Activated CD8-positive, alpha-beta memory T cell treated with anti-CD3 and anti-CD28 coated beads for 36 hours (primary cell): ENCODE measurements at regions not wholly inside any gene's neighbourhood (a gene's known extent, or its start where the extent isn't known, plus 50 kb on each side); places are given as distances from the start of the nearest gene placed in this dataset.

Experiments
- CTCF ChIA-PET: fragments of 350-600 bp; sonication (Branson Sonifier 250); formaldehyde crosslinking; loops from one replicate; lab custom pipeline; 2021; ENCODE audit warnings: antibody characterized with exemption; lab: Charles Lee
- POLR2A ChIA-PET: fragments of 350-600 bp; sonication (Branson Sonifier 250); formaldehyde crosslinking; loops from one replicate; lab custom pipeline; 2021; ENCODE audit warnings: antibody characterized with exemption; lab: Charles Lee

DNA sequence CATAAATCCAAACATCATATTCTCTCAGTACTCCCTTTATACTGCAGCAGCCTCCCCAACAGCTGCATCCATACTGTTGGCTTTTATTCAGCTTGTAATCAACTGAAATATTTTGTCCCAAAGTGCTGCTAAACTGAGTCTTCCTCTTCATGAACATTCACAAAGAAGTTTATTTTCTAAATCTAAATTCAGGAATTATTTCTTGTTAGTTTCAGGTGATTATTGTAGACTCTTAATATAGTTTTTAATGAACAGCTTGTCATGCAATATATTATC, 269.3 kb upstream of the UBE2E2 start:
- ChIA-PET POLR2A (no interaction called here), CTCF (no interaction called here)

DNA sequence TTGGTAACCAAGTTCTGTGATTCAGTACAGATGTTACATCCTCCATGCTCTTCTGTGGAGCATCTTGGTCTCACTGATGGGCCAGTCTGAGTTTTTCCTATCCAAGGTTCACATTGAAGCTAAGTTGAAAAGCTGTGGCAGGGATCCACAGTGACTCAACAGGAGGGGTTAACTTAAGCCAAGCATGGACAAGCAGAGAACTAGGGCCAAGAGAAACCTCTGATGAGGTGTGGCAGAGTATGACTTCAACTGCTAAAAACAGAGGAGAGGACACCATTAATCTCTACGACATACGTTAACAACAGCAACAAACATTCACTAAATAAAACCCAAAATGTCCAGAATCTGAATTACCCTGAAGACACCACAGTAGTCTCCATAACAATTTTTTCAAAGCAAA, 268.1 kb upstream of the UBE2E2 start:
- ChIA-PET POLR2A (no interaction called here), CTCF (no interaction called here)

DNA sequence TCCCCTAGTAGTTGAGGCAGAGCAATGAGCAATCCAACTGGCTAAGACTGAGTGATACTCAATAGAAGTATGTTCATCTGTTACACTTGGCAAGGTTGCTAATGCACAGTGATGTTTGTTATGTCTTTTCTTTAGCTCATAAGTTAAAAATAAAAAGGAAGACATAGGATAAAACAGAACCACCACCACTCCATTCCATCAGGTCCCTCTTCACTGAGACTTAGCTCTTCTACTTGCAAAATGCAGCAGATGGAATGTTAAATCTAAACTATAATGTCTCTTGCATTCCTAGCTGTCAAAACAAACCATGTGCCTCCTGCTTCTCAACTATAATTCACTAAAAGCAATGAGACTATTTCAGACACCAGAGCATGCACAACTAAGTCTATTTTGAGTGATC, 265.6 kb upstream of the UBE2E2 start:
- ChIA-PET POLR2A (no interaction called here), CTCF (interaction anchor here (0.5 kb wide), 1 partner anchor 612 kb away, joined by 3 read pairs; no protein-coding TSS in a partner anchor)

DNA sequence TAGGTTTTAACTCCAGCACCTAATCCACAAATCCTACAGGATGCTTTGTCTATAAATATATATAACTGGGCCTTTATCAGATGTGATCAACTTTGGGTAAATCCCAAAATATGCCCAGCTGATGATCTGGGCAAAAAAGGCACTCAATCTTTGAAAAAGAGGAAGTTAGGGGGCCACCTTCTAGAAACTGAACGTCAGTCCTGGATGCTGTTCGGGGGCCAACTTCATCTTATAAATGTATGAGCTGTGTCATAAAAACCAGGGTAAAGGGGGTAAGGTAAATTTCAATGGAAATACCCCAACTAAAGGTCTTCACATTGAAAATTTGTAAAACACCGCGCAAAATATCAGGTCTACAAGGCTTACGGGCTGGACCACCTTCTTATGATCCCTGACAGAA, 264.4 kb upstream of the UBE2E2 start:
- ChIA-PET CTCF (no interaction called here), POLR2A (no interaction called here)

DNA sequence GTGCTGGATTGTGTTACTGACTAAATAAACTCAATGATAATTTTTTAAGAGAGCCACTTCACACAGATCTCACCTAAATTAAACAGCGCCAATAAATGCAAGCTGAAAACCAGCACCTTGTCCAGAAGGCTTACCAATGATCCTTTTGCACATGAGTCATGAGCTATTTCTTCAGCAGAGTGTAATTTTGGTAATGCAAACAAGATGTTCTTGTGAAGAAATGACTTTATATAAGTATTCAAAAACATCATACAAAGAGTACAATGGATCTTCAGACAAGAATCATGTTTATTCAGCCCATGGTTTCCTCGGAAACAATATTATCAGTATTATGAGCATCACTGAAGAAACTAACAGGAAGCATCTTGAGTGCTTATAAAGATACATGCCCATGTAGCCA, 263.8 kb upstream of the UBE2E2 start:
- POLR2A ChIA-PET, result no interaction called here
- CTCF ChIA-PET, result no interaction called here

DNA sequence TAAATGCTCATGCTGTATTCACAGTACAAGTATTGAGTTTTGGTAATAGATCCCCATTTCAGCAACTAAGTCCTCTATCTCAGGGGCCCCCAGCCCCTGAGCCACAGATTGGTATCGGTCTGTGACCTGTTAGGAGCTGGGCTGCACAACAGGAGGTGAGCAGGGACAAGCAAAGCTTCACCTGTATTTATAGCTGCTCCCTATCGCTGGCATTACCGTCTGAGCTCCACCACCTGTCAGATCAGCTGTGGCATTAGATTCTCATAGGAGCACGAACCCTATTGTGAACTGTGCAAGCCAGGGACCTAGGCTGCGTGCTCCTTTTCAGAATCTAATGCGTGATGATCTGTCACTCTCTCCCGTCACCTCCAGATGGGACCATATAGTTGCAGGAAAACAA, 262.8 kb upstream of the UBE2E2 start:
- ChIA-PET CTCF (no interaction called here), POLR2A (no interaction called here)

DNA sequence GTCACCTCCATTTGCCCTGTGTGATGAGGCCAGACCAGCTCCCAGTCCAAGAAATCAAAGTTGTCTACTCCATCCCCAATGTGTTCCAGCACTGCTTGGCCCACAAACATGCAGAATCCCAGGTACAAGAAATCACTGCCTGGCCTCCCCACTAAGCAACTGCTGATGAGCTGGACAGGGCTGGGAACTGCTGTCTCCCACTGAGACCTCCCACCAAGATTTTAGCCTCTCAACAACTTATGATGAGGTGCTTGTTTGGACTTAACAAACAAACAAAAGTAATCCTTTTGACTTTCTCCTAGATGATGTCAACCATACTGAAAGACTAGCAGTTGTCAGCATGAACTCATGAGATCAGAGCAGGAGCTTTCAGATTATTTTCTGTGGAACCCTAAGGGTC, 260.1 kb upstream of the UBE2E2 start:
- ChIA-PET POLR2A (no interaction called here), CTCF (no interaction called here)

DNA sequence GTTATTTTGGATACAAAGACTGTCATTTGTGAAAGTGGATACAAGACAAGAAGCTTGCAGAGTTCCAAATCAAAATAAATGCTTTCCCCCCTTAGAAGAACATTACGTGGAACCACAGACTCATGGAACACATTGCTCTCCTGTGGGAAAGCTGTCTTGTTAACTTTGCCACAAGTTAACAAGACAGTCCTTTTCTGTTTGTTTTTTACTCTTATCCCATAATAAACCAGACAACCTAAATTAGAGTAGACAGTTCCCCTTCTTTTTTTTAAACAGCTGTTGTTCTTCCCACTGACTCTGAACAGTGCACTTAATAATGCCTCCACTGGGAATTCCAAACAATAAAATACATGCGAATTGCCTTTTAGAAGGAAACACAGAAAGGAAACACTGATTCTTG, 255.3 kb upstream of the UBE2E2 start:
- ChIA-PET POLR2A (no interaction called here), CTCF (no interaction called here)

DNA sequence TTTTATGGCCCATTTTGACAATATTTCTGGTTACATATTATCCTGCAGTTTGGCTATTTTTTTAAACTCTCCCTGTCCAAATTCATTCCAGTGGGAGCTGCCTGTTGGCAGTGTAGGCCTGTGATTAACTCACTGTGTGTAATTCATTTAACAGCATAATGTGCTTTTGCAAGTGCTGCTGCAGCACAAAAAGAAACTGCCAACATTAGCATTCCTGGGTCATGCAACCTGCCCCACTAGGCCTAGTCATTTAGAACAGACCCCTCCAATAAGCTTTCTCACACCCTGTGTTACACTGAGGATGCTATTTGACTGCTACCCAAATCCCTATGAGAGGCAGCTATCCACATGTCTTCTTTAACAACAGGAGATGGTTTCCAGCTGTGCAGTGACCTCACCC, 251.2 kb upstream of the UBE2E2 start:
- ChIA-PET POLR2A (no interaction called here), CTCF (no interaction called here)

DNA sequence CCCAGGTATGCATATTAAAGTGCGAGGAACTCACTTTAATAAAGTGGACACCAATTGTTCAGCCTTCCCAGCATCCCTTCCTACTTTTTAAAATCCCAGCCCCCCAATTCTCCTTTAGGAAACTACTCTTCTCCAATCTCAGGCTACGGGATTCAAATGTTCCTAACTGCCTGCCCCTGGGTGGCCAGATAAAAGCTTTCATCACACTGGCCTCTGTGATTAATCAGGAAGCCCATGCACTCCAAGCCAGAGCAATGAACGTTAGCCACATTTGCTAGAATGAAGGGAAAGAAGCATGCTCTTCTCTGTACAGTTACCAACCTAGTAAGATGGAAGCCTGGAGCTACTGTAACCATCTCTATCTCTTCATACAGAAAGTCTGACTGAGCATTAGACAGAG, 250.3 kb upstream of the UBE2E2 start:
- CTCF ChIA-PET, result no interaction called here
- POLR2A ChIA-PET, result no interaction called here

DNA sequence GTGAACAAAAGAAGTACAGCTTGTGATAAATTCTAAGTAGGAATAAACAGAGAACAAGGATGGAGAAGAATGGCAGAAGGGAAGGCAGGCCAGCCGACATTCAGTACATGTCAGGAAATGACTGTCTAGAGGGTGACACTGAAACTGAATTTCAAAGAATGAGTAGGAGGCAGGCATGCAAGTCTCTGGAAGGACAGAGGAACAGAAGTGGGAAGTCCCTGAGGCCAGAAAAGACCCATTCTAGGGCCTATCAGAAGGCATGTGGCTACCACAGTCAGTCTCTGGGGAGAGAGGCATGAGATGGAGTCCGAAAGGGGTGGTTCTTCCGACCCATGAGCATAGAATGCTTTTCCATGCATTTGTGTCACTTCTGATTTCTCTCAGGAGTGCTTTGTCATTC, 243.5 kb upstream of the UBE2E2 start:
- ChIA-PET CTCF (no interaction called here), POLR2A (no interaction called here)

DNA sequence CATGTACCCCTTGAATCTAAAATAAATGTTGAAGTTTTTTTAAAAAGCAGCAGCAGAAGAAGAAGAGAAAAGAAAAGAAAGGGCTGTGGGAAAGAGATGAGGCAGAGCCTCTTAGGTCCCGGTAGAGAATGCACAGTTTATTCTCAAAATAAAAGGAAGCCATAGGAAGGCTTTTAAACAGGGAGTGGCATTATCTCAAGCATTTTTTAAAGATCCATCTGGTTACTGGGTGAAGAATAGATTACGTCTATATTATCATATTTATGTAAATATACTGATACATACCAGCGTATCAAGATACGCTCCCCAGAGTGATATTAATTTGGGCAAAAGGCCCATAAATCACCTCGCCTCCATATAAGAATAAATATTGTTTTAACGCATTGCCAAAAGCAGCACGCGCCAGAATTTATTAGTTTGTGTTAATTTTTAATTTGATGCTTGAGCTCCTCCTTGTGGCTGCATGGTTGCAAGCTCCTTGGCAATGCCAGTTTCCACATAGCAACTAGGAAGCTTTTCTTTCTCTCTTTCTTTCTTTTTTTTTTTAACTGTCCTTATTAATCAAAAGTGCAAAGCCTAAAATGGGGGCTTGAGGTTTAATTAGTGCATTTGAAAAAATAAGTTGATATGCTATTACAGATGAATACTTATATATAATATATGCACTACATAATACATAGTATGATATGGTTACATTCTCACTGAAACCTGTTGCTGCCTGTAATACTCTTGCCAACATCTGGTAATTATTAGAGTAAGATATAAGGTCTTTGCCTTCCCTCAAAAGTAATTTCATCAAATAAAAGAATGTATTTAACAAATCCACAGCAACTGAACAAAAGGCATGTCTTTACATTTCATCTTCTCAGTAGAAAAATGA, 242.8 kb upstream of the UBE2E2 start:
- CTCF ChIA-PET, result no interaction called here
- POLR2A ChIA-PET, result no interaction called here

DNA sequence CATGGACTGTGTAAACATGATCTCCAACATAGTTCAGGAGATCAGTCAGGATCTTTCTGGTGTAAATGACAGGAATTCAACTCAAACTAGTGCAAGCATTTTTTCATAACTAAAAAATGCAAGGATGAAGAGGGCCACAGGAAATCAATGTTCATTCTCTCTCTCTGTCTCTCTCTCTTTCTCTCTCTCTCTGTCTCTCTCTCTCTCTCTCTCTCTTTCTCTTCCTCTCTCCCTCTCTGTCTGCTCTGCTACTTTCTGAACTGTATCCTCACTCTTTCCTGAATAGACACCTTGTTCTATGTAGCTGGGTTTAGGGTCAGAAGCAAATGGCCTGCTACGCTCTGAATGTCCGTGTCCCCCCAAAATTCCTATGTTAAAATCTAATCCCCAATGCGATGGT, 240.9 kb upstream of the UBE2E2 start:
- ChIA-PET CTCF (no interaction called here), POLR2A (no interaction called here)

DNA sequence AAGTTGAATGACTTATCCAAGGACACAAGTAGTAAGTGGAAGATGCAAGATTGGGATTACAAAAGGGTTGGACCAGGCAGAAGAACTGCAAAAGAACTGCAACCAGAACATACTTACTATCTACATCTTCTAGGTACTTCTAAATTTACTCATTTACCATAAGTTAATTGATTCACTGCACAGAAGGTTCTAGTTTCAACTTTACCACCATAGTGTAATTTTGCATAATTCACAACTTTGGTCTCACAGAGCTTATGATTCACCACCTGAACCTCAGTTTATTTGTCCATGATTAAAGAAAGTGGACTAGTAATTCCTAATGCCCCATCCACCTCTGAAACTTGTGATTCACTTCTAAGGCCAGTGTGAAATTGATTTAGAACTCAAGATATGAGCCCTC, 236.8 kb upstream of the UBE2E2 start:
- POLR2A ChIA-PET, result no interaction called here
- CTCF ChIA-PET, result no interaction called here

DNA sequence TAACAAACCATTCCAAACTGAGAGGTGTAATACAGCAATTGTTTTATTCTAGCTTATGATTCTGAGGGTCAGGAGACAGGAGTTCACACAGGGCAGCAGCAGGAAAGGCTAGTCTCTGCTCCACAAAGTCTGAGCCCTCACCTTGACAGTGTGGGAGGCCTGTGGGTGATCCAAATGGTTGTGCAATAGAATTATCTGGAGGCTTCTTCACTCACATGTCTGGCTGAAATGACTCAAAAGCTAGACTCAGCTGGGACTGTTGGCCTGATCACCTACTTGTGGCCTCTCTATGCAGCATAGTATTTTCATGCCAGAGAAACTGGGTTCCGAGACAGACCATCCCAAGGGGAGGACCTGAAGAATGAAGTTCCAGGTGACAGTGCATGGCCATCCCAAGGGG, 233.9 kb upstream of the UBE2E2 start:
- ChIA-PET POLR2A (no interaction called here), CTCF (no interaction called here)

DNA sequence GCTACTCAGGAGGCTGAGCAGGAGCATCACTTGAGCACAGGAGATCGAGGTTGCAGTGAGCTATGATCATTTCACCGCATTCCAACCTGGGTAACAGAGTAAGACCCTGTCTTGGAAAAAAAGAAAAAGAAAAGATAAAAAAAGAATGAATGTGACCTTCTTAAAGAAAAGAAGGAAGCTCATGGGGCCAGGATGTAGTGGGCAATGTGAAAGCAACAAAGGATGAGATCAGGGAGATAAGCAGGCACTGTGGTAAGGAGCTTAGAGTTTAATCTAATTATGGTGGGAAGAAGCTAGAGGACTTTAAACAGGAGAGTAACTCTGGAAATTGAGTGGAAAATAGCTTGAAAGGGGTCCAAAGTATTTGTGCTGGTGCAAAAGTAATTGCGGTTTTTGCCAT, 231.6 kb upstream of the UBE2E2 start:
- ChIA-PET POLR2A (no interaction called here), CTCF (no interaction called here)

DNA sequence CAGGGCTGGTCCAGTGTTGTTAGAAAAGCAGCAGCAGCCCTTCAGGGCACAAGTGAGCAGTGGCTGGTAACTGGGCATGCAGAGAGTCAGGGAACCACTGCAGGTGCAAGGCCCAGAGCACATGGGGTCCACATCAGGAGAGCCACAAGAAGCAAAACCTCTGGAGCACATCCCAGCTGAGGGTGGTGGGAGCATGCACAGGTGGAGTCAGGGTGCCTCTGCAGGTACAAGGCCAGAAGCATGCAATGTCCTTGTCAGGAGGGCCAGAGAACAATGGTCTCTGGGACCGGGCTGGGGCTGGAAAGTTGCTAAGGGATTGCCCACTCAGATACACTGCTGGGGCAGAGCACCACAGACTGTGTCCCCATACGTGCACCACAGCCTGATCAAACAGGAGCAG, 226.1 kb upstream of the UBE2E2 start:
- ChIA-PET POLR2A (no interaction called here), CTCF (no interaction called here)

DNA sequence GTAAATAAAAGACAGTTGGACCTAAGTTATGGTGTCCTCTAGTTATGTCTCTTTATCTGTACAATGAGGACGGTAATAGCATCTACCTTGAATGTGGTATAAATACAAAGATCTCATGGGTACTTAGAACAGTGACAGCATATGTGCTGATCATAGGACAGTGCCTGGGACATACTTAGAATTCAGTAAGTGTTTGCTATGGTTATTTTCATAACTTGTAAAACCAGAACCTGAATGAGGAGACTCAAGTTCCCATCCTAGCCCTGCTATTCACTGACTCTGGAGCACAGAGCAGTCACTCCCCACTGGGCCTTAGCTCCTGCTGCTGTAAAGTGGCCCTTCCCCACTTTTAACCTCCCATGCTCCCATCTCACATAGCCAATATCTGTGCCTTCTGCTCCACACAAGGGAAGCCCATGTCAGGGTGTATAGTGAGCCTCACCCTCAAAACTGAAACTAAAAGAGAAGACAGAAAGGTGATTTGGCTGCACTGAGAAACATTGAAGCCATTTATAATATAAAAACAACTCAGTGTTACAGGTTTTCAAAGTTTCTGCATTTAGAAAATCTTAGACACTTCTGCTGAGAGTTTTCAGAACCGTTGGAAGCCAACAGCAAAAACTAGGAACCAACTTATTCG, 225.4 kb upstream of the UBE2E2 start:
- ChIA-PET POLR2A (no interaction called here), CTCF (no interaction called here)

DNA sequence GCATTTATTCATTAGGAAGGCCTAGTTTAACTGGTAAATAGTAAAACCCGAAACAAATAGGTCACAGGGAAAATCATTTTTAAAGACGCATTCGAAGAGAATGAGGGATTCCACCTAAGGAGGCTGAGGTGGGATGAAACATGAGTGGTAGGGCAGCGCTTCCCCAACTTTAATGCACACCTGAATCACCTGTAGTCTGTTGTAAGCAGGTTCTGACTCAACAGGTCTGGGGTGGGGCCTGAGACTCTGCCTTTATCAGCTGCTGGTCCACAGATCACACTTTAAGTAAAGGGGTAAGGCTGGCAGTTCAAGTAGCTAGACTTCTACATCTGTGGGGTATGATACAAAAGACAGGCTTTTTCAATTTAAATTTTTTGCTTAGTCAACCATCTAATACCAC, 223.5 kb upstream of the UBE2E2 start:
- CTCF ChIA-PET, result no interaction called here

DNA sequence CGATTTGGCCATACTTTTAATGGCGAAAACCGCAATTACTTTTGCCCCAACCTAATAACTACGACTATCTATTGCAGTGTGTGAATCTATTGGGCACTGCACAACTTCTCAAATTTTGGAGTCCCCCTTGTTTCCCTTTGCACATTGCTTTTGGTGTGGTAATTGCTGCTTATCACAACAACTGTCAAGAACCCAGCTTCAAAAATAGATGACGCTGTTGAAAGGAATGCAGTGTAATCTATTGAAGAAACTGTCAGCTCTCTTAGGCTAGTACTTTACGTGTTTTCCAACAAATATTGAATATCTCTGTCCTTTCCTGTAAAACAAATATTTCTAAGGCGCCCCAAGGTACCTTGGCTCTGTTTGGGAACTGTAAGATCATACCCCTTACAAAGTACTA, 222.8 kb upstream of the UBE2E2 start:
- CTCF ChIA-PET, result no interaction called here
- POLR2A ChIA-PET, result no interaction called here

More for the DNA sequence above, 223.5 kb upstream of the UBE2E2 start:
- POLR2A ChIA-PET, result no interaction called here

DNA sequence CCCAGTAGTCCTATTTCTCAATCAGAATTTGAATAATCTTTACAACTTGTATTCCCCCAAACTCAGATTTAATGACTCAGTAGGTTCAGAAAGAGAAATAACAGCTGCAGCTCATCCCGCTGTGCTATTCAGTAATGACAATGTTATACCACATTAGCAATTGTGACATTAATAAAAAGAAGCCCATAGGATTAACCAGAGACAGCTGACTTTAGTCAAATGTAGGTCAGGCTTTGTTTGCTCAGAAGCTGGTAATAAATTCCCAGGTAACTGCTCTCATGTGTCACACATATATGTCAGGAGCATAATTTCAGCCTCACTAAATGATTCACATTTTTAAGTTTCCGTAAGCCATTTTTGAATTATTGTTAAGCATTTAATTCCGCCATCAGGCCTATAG, 222.0 kb upstream of the UBE2E2 start:
- ChIA-PET CTCF (no interaction called here), POLR2A (no interaction called here)

DNA sequence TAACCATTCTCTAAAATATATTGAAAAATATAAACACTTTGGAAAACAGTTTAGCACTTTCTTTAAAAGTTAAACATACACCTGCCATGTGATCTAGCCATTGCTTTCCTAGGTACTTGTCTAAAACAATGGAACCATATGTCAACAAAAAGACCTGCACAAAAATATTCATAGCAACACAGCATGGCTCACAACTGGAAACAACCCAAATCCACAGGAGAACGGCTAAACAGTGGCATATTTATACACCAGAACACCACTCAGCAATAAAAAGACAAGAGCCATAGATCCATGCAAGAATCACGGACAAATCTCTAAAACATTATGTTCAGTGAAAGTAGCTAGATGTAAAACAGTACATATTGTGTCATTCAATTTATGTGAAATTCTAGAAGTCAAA, 221.3 kb upstream of the UBE2E2 start:
- CTCF ChIA-PET, result no interaction called here

More for the DNA sequence above, 221.3 kb upstream of the UBE2E2 start:
- POLR2A ChIA-PET, result no interaction called here
